GM19467 (cell line): ENCODE measurements at regions not wholly inside any gene's neighbourhood (a gene's known extent, or its start where the extent isn't known, plus 50 kb on each side); places are given as distances from the start of the nearest gene placed in this dataset.

Experiments
- ATAC-seq: cut with Tn5 transposase; IDR thresholded peaks from one replicate; pipeline ENCODE4 v1.9.1; 2021; ENCODE audit warnings: mild to moderate bottlenecking, moderate library complexity; ENCODE audit not compliant: unreplicated experiment

- ATAC-seq, result no peak
These were observed 295.2 kb upstream of the THBS1 start for GRCh38 chr15:39285663-39286062.

- no peak for ATAC-seq
These were observed 294.2 kb upstream of the THBS1 start for GRCh38 chr15:39286706-39287105.

GRCh38 chr15:39287322-39288195 is 293.3 kb upstream of the THBS1 start:
- no peak for ATAC-seq

GRCh38 chr15:39290711-39291435 is 290.0 kb upstream of the THBS1 start:
- no peak for ATAC-seq

- no peak for ATAC-seq
These were observed 289.2 kb upstream of the THBS1 start for GRCh38 chr15:39291690-39292089.

- no peak for ATAC-seq
These were observed 283.9 kb upstream of the THBS1 start for GRCh38 chr15:39296955-39297354.

GRCh38 chr15:39298271-39298962 is 282.5 kb upstream of the THBS1 start:
- no peak for ATAC-seq

GRCh38 chr15:39299486-39300267 is 281.2 kb upstream of the THBS1 start:
- no peak for ATAC-seq

- ATAC-seq, result no peak
These were observed 280.3 kb upstream of the THBS1 start for GRCh38 chr15:39300451-39301153.

GRCh38 chr15:39301589-39301999 is 279.3 kb upstream of the THBS1 start:
- no peak for ATAC-seq

- no peak for ATAC-seq
These were observed 277.9 kb upstream of the THBS1 start for GRCh38 chr15:39302936-39303335.

GRCh38 chr15:39304201-39304841 is 276.6 kb upstream of the THBS1 start:
- no peak for ATAC-seq

- no peak for ATAC-seq
These were observed 275.7 kb upstream of the THBS1 start for GRCh38 chr15:39304931-39305728.

- no peak for ATAC-seq
These were observed 270.2 kb upstream of the THBS1 start for GRCh38 chr15:39310633-39311032.

- ATAC-seq, result no peak
These were observed 267.9 kb upstream of the THBS1 start for GRCh38 chr15:39312984-39313383.

GRCh38 chr15:39313467-39313866 is 267.4 kb upstream of the THBS1 start:
- ATAC-seq, result no peak

GRCh38 chr15:39313881-39314280 is 267.0 kb upstream of the THBS1 start:
- no peak for ATAC-seq

- ATAC-seq, result no peak
These were observed 265.6 kb upstream of the THBS1 start for GRCh38 chr15:39315206-39315850.
